COLO668 (cell line): ENCODE measurements at regions not wholly inside any gene's neighbourhood (a gene's known extent, or its start where the extent isn't known, plus 50 kb on each side); places are given as distances from the start of the nearest gene placed in this dataset.

Experiments
- DNase-seq: peaks from one replicate; lab custom pipeline; 2025; ENCODE audit not compliant: unreplicated experiment; lab: John Stamatoyannopoulos, UW

- no peak for DNase-seq
Observed at GRCh38 chr9:79780559-79780958, 208.8 kb downstream of the TLE4 start.

GRCh38 chr9:79779901-79780300 lies 208.1 kb downstream of the TLE4 start:
- no peak for DNase-seq

GRCh38 chr9:79778581-79778980 lies 206.8 kb downstream of the TLE4 start:
- no peak for DNase-seq

GRCh38 chr9:79776581-79776980 lies 204.8 kb downstream of the TLE4 start:
- DNase-seq = no peak
